Epithelial cell of proximal tubule (primary cell): ENCODE measurements at regions not wholly inside any gene's neighbourhood (a gene's known extent, or its start where the extent isn't known, plus 50 kb on each side); places are given as distances from the start of the nearest gene placed in this dataset.
"Not testable (repeated sequence)": the region's sequence is repeated elsewhere in the genome, so short reads cannot be mapped to it uniquely, and the experiment has no call there.

ENCODE experiments used
- DNase-seq: peaks from one replicate; pipeline ENCODE4 v3.0.0-alpha.2; 2011; ENCODE audit warnings: low read depth
- H3K4me3 ChIP-seq: 2 replicates; pipeline ENCODE4 v1.5.1; 2011; ENCODE audit warnings: low read depth, mild to moderate bottlenecking, low read length
- CTCF ChIP-seq: conservative IDR thresholded peaks from 2 replicates; pipeline ENCODE4 v1.5.1; 2012; ENCODE audit warnings: low read depth, mild to moderate bottlenecking, low read length

DNA sequence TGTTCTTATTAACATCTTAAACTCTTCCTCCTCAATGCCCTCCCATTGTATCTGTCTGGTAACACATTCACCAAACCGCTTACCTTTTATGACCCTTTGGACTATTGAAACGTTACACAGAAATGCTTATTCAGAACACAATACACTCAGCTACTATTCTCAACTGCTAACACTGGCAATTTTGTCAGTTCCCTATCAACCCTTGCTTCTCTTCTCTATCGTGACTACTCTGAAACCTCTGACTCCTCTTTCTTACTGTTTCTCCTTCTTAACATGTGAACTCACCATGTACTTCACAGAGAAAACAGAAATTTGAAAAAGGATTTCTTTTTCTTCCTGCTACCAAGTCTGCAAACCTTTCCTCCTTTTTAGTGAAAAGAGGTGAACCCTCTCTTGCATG is 232.9 kb upstream of the GPR149 start:
- no peak for DNase-seq
- TF ChIP-seq CTCF, result no peak
- H3K4me3 ChIP-seq, result no peak overlapping the region

DNA sequence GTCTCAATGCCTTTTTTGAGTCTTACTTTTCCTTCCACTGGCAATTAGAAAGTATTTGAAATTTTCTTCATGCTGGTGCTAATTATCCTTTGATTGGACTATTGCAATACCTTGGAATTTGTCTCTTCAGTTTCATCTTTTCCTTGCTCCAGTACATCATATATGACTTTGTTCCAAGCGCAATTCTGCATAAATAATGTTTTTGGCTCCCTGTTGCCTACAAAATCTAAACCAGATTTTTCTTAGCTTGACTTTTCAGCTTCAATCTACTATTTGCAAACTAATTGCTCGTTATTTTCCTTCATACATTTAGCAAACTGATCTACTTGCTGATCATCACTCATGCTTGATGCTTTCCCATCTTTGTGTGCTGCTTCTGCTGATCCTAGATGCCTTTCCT is 230.8 kb upstream of the GPR149 start:
- no peak overlapping the region for H3K4me3 ChIP-seq
- DNase-seq, result no peak
- no peak for TF ChIP-seq CTCF

DNA sequence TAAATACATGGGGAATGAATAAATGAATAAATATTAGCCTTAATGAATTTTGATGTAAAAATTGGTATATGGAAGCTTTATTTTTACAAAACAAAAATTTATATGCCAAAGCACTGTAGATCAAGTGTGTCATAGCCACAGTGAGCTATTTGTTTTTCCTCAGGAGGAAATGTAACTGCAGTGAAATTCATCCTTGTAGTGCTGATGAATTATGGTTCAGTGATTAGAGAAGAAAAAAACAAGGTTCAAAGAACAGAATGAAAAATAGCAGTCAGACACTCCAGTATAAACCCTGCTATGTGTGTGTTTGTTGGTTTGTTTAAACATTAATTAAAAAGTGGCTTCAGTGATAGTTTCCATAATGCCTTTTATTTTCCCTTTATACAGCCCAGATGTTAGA is 228.0 kb upstream of the GPR149 start:
- H3K4me3 ChIP-seq, result no peak overlapping the region
- no peak for TF ChIP-seq CTCF
- DNase-seq, result no peak

DNA sequence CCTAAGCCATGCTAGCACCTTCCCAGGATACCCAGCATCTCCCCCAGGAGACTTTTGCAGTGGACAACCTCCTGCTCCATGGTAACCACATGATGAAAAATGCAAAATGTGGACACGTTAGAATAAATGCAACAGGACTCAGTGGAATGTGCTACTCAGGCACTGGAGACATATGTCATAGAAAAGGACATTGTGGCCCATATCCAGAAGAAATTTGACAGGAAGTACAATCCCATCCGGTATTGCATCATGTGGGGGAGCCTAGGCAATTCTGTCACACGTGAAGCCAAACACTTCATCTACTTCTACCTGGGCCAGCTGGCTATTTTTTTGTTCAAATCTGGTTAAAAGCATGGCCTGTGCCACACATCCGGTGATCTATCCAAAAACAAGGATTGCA is 227.2 kb upstream of the GPR149 start:
- no peak overlapping the region for H3K4me3 ChIP-seq
- TF ChIP-seq CTCF, result no peak
- DNase-seq, result no peak

DNA sequence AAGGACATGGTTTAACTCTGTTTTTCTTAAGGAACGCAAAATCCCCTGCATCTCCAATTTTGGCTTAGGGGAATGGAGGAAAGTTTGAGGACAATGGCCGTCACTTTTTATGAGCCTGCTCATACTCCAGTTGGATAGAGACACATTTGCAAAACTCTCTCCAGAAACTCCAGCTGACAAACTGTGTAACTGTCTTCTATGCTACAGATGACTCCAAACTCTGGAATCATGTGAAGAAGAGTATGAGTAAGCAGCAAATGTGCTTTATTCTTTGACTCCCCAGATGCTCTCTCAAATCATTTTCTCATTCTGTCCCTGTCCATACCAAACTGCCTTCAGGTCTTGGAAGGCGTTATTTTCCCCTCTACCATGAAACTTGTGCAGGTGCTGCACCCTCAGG is 226.5 kb upstream of the GPR149 start:
- no peak overlapping the region for H3K4me3 ChIP-seq
- TF ChIP-seq CTCF, result no peak
- no peak for DNase-seq

DNA sequence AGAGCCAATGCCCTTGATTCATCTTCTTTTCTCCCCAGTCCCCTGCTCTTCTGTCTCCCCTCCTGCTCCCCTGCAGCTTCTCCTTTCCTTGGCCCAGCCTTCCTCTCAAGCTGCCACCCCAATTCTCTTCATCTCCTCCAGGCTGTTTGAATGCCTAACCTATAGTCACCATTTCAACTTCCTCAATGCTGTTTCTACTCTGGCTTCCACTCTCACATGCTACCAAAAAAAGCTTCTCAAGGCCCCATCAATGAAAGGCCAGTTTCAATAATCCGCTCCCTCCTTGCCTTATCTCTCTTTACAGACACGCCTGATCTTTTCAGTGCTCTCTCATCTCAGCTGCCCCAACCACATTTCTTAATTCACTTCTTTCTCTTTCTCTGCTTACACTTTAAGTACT is 212.2 kb upstream of the GPR149 start:
- TF ChIP-seq CTCF, result no peak
- H3K4me3 ChIP-seq, result no peak overlapping the region
- no peak for DNase-seq

DNA sequence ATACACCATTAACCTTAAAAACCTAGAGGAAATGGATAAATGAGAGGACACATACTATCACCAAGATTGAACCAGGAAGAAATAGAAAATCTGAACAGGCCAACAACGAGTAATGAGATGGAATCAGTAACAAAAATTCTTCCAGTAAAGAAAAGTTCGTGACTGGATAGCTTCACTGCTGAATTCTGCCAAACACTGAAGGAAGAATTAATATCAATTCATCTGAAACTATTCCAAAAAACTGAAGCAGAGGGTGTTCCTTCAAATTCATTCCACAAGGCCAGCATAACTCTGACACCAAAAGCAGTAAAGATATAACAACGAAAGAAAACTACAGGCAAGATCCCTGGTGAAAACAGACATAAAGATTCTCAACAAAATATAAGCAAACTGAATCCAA is 195.8 kb upstream of the GPR149 start:
- DNase-seq, result no peak
- no peak overlapping the region for H3K4me3 ChIP-seq
- TF ChIP-seq CTCF, result no peak

DNA sequence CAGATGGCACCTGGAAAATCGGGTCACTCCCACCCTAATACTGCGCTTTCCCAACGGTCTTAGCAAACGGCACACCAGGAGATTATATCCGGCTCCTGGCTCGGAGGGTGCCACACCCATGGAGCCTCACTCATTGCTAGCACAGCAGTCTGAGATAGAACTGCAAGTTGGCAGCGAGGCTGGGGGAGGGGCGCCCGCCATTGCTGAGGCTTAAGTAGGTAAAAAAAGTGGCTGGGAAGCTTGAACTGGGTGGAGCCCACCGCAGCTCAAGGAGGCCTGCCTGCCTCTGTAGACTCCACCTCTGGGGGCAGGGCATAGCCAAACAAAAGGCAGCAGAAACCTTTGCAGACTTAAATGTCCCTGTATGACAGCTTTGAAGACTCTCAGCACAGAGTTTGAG is 189.6 kb upstream of the GPR149 start:
- not testable (repeated sequence) for H3K4me3 ChIP-seq, DNase-seq
